C4-2B (cell line): ENCODE measurements at regions not wholly inside any gene's neighbourhood (a gene's known extent, or its start where the extent isn't known, plus 50 kb on each side); places are given as distances from the start of the nearest gene placed in this dataset.

Source experiments
- H3K27ac ChIP-seq: fragments of 450-650 bp; 2 replicates; pipeline ENCODE4 v1.5.1; 2017
- ZFX ChIP-seq: fragments of 450-650 bp; IDR thresholded peaks from 2 replicates; pipeline ENCODE4 v1.6.1; 2017
- TF ChIP-seq, protein P1 (sequence below): fragments of 450-650 bp; conservative IDR thresholded peaks from 2 replicates; pipeline ENCODE4 v1.5.1; 2017; ENCODE audit warnings: mild to moderate bottlenecking

DNA sequence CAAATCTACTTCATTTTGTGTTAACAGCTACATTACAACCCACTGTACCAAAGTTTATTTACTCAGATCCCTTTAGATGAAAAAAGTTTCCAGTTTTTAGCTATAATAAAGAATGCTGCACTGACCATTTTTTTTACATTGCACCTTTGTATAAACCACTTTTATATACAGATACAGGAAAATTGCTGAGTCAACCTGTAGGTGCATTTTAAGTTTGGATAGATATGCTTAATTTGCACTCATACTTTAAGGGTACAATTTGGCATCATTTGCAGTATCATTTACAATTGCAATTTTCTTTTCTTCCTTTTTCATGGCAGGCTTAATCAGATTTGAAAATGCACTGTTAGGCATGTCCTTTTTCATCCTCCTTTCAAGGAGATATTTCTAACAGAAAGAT is 257.8 kb upstream of the LMO3 start:
- no peak overlapping the region for H3K27ac ChIP-seq
- no peak for TF ChIP-seq ZFX
- TF ChIP-seq, protein P1, sequence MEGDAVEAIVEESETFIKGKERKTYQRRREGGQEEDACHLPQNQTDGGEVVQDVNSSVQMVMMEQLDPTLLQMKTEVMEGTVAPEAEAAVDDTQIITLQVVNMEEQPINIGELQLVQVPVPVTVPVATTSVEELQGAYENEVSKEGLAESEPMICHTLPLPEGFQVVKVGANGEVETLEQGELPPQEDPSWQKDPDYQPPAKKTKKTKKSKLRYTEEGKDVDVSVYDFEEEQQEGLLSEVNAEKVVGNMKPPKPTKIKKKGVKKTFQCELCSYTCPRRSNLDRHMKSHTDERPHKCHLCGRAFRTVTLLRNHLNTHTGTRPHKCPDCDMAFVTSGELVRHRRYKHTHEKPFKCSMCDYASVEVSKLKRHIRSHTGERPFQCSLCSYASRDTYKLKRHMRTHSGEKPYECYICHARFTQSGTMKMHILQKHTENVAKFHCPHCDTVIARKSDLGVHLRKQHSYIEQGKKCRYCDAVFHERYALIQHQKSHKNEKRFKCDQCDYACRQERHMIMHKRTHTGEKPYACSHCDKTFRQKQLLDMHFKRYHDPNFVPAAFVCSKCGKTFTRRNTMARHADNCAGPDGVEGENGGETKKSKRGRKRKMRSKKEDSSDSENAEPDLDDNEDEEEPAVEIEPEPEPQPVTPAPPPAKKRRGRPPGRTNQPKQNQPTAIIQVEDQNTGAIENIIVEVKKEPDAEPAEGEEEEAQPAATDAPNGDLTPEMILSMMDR: no peak

DNA sequence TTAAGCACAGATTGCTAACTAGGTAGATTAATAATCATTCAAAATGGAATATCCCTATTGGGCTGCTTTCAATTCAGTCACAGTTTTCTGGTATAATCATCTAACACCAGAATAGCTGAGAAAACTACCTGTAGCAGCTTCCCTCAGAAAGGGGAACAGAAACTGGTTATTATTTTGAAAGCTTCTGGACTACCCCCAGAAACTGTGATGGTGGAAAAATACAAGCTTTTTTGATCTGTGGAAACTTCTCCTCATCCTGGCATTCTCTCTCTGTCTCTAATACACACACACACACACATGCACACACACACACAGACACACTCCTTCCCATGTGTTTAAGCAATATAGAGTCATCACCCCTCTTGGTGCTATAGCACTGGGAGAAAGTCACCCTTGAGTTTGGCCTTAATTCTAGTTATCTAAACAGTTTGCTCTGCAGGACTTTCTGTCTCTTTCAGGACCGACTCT is 251.5 kb upstream of the LMO3 start:
- no peak overlapping the region for H3K27ac ChIP-seq
- TF ChIP-seq, protein P1: no peak
- TF ChIP-seq ZFX: no peak

DNA sequence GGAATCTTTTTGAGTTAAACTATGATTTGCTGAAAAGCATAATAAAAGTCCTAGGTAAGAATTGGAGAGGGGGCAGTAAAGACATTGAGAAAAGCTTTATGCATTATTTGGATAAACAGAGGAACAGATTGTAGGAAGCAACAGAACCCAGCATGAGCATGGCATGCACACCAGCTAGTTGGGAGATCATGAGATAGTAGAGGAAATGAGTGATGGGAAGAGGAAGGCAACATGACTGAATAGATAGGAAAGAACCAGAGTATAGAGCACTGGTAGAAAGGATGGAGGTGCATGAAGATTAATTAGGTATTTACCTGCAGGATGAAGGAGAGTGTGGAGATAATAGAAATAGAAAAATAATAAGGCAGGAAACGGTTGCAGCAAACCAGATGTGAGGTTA is 248.5 kb upstream of the LMO3 start:
- H3K27ac ChIP-seq: no peak overlapping the region
- TF ChIP-seq, protein P1: no peak
- no peak for TF ChIP-seq ZFX

DNA sequence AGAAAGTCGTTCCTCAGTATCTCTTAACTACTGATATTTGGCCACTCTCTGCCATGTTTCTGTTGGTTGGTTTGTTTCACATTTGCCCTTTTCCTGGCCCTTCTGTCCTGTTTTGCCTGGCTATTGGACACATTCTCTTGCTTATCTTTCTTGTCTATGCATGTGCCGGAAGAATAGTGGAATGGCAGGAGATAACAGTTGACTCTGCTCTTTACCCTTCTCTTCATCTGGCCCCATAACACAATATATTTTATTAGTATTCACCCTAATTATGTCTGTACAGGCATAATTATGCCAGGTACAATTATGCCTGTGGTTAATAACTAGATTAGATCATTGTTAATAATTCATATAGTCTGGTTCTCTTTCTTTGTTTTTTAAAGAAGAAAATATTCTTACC is 243.5 kb upstream of the LMO3 start:
- H3K27ac ChIP-seq: no peak overlapping the region
- TF ChIP-seq, protein P1: no peak
- TF ChIP-seq ZFX: no peak

DNA sequence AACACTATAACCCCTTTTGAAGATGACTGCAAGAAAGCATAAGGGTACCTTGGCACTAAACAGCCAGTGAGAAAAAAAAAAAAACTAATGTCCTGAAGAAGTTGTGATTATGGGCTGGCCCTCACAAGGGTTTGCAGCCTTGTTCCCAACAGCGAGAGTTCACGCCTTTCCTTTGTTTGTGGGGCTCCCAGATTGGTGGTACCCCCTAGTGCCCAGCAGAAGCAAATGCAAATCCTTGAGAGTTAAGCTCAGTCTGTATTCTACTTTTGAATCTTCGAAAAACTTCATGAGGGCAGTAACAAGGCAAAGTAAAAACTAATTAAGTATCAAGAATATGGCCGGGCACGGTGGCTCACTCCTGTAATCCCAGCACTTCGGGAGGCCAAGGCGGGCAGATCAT is 238.9 kb upstream of the LMO3 start:
- TF ChIP-seq, protein P1: peak; percentile 38
- no peak for TF ChIP-seq ZFX
- H3K27ac ChIP-seq: no peak overlapping the region

DNA sequence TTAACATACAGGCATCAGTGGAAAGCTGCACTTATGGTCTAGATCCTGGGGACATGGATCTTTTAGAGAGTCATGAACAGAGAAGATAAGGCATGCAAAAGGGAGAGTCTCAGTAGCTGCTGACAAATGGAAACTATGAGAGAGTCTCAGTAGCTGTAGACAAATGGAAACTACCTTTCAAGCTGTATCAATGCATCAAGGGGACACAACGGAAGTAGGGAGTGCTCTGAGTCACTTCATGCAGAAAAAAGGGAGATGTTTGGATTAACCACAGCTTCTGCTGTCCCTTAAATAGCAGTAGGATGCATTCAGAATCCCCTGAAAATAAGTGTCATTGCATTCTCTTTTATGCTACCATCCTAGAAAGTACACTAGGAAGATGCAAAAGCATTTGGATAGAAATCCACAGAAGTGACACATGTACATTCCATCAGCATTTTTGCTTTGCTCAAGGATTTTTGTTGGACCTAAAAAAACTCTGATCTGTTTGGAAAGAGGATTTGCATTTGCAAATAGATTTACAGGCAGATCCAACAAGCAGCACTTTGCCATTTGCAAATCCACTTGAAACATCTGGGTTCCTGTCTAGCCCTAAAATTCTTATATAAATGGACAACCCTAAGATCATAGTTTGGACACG is 227.5 kb upstream of the LMO3 start:
- no peak overlapping the region for H3K27ac ChIP-seq
- TF ChIP-seq, protein P1: no peak
- no peak for TF ChIP-seq ZFX

DNA sequence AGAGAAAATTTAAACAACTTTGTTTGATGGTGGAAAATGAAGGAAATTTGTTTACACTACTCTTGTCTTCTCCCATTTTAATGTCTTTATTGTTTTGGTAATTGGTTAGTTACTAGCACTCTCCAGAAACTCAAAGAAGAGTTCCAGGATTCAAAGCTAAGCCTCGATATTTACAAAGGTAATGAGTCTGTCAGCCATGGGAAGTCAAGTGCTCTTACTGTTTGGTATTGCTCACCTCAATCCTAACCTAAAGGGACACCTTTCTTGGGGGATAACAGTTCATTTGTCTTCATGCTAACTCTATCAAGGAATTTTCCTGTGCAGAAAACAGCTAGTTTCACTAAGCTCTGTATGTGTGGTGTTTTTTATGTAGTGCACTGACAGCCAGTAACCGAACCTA is 222.9 kb upstream of the LMO3 start:
- TF ChIP-seq, protein P1: no peak
- TF ChIP-seq ZFX: no peak

More for the DNA sequence above, 222.9 kb upstream of the LMO3 start:
- no peak overlapping the region for H3K27ac ChIP-seq
